Right lung (tissue), 2 donors: ENCODE measurements at regions not wholly inside any gene's neighbourhood (a gene's known extent, or its start where the extent isn't known, plus 50 kb on each side); places are given as distances from the start of the nearest gene placed in this dataset.
"Not testable (repeated sequence)": the region's sequence is repeated elsewhere in the genome, so short reads cannot be mapped to it uniquely, and the experiment has no call there.

ENCODE experiments used
- DNase-seq, 2 donors: peaks; one replicate each; pipeline ENCODE4 v3.0.0-alpha.2; 2013

DNA sequence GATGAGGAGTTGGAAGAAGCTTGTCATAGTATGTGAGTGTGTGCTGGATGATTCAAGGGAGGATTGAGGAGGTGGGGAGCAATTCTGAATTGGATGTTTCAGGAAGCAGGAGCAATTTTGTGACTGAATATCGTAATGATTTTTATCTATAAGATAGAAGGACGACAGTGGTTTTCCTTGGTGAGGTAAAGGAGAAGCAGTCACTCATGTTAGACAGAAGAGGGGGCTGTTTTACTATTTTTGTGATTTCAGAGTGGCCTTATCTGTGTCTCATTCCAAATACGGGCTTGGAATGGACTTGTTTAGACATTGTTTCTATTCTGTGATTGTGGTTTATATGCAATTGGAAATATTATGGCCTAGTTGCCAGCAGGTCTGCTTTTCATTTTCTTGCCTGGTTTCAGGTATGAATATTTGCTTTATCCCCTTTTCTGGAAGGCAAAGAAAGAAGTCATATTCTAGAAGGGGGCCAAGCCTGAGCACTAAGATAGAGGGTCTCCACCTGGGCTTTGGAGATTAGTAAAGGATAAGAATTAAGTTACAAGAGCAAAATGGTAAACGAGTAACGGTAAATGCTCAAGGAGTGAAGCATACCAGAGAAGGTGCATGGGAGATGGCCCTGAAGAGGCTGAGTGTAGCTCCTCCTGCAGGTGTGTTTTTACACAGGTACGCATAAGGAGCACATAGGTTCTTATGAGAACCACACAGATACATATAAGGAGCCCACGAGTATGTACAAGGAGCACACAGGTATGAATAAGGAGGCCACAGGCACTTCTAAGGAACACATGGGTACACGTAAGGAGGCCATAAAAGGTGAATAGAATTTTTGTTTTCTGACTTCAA, 124.6 kb upstream of the KCNAB1 start:
- no peak for DNase-seq

DNA sequence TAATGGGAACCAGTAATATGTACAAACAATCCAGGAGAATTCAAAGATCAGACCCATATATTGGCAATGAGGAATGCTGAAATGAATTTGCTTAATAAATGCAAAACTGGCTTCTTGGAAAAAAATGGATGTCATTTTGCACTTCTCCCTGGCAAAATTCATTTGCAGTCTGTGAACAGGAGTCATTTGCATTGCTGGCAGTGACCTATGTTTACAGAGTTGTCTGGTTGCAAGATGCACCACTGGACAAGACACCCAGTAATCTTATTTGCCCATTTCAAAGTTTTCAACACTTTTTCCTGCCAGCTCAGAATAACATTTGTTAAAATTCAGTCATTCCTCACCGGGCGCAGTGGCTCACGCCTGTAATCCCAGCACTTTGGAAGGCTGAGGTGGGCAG, 123.5 kb upstream of the KCNAB1 start:
- DNase-seq: no peak

DNA sequence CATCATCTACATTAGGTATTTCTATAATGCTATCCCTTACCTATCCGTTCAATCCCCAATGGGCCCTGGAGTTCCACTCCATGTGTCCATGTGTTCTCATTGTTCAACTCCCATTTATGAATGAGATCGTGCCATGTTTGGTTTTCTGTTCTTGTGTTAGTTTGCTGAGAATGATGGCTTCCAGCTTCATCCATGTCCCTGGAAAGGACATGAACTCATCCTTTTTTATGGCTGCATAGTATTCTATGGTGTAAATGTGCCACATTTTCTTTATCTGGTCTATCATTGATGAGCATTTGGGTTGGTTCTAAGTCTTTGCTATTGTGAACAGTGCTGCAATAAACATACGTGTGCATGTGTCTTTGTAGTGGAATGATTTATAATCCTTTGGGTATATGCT, 122.2 kb upstream of the KCNAB1 start:
- DNase-seq: not testable (repeated sequence)

DNA sequence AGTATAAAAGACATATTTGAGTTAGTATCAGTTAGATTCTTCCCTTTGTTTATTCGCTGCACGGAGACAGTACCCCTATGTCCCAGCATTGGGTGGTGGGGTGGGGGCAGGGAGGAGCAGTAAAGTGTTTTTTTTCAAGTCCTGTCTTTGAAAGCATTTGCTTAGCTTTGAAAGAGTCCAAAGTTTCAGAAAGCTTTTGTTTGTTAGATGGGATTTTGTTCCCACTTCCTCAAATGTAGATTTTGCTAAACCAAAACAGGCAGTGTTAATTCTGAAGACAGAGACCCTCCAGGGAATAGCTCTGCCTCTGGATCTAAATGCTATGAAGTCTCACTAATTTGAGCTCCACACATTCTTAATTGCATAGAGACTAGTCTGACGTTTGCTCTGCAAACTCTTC, 114.6 kb upstream of the KCNAB1 start:
- no peak for DNase-seq

DNA sequence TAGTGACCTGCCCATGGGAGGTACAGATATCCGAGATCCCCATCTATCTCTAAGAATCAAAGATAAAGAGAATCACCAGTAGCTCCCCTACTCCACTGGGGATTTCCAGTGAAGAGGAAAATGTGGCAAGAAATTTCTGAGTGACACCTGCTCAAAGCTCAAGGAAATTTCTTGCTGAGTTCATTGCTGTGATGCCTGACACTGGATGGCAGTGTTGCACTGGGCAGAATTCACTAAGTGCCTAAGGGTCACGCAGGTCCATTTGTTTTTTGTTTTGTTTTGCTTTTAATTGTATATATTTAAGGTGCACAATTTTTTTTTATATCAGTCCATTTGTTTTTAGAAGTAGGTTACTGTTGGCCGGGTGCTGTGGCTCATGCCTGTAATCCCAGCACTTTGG, 109.5 kb upstream of the KCNAB1 start:
- no peak for DNase-seq

DNA sequence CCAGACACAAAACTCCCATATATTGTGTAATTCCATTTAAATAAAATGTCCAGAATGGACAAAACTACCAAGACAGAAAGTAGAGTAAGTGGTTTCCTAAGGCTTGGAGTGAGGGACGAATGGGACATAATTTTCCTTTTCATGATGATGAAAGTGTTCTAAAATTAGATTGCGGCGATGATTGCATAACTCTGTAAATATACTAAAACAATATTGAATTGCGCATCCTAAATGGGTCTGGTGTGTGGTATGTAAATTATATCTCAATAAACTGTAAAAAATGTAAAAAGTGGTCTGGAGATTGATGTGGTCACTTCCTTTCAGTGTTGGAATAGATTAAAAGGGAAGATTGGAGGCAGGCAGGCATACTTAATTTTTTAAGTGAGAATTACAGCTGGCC, 105.9 kb upstream of the KCNAB1 start:
- DNase-seq: no peak

DNA sequence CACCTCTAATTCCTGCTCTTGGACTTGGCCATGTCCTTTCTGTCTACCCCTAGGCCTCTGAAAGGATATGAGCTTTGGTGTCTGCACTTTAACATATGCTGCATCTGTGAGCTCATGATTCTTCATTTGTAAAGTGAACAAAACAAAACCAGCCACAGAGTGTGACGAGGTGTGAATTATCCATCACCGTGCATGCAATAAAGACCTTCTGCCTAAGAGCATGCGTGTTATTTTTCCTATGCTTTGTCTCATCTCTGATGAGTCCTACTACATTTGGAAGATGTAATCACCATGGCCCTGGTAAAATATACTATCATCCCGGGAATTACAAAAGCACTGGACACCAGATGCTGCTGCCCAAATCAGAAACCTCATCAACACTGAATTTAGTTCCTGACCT, 103.5 kb upstream of the KCNAB1 start:
- DNase-seq: no peak

DNA sequence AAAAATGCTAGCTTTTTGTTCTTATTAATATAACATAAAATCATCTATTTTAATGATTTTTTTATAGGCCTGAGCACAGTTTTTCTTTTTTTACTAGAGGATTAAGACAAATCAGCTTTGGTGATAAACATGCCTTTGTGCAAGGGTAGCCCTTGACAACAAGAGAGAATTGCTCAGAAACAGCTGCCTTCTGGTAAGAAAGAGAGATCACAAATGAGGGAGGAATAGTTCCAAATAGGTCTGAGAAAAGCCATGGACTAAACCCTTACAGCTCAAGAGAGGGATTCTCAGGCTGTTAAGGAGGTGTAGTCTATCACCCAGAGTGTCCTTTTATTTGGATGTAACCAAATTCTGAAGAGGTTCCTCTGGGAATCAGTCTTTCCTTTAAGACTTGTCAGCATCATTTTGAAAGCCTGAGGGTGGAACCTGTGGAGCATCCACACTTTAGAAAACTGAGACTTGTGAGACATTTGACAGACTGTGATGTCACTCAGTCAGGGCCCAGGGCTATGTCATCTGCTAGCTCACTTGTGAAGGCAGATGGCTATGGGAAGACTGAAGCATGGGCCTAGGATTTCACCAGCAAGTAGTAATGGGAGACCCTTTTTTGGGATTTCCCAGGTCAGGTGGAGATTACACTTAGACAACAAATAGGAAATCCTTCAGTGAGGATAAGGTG, 102.9 kb upstream of the KCNAB1 start:
- DNase-seq: no peak

DNA sequence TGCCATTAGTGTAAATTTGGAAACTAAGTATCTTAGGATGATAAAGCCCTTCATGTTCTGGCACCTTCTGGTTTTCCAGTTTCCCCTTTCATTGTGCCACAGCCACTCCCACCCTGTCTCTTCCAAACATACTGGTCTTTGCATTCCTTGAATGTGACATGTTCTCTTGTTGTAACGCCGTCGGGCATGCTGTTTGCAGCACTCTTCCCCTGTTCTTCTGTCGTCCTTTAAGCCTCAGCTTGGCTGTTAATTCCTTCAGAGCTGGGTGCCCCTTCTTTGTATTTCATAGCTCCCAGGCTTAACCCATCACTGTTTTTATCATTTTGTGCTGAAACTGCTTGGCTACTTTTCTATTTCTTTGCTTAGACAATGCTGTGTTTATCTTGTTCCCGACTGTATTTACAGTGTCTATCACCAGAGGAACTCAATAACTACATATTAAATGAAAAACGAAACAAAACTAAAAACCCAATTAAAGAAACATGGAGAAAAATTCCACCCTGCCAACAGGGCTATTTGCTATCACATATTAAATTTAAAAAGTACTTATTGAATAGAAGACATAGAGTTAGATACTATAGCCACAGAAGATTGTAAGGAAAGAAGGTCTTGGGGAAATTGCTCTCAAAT, 95.4 kb upstream of the KCNAB1 start:
- DNase-seq: peak in 1 of 2 donors; percentile 4

DNA sequence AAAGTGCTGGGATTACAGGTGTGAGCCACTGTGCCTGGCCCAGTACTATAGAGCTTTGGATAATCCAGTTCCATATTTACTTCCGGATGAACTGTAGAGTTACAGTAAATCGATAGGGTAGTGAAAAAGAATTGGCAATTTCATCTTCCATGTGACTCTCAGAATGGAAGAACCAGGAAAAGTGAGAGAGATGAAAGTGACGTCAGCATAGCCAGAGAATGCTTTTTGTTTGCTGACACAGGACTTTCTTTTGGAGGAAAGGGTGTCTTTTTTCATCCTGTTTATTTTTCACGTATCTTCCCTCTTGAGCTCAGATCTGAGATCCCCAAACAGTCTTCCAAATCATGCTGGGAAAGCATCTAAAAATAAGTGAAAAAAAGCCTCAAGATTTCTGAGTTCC, 91.2 kb upstream of the KCNAB1 start:
- no peak for DNase-seq

DNA sequence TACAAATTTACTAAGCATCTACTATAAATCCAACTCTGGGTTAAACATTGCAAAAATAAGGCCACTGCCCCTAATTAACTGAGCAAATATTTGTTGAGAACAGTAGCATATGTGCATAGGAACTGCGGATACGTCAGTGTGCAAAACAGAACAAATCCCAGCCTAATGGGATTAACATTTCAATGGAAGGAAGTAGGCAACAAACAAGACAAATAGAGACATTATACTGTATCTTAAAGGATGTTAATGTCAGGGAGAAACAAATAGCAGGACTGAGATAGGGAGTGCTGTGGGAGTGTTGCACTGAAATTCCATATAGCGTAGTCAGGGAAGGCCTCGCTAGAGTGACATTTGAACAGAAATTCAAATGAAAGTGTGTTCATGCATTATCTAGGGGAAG, 89.7 kb upstream of the KCNAB1 start:
- DNase-seq: no peak

DNA sequence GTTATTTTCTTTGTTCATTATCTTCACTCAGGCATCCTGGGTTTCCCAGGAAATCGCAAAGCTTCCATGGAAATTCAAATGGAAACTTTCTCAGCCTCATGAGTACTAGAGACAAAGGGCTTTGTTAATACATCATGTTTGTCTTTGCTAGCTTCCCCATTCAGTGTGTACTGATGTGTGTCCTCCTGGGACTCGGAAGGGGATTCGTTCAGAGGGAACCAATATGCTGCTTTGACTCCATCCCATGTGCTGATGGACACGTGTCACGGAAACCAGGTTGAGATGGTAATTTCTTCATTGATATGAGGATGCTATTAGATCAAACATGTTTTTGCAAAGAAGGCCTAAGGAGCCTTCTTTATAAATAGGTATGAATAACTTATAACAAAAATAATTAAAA, 87.0 kb upstream of the KCNAB1 start:
- no peak for DNase-seq

DNA sequence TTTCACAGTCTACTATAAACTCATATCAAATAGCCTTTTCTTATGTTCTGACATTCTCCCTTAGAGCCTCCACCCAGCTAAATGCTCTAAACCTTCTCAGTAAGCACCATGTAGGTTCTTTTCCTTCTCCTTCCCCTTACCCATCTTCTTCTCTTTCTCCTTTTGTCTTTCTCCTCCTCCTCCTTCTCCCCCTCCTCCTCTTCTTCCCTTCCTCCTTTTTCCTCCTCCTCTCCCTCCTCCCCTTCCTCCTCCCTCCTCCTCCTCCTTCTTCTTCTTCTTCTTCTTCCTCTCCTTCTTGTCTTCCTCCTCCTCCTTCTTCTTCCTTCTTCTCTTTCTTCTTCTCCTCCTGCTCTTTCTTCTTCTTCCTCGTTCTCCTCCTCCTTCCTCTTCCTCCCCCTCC, 85.2 kb upstream of the KCNAB1 start:
- DNase-seq: no peak

DNA sequence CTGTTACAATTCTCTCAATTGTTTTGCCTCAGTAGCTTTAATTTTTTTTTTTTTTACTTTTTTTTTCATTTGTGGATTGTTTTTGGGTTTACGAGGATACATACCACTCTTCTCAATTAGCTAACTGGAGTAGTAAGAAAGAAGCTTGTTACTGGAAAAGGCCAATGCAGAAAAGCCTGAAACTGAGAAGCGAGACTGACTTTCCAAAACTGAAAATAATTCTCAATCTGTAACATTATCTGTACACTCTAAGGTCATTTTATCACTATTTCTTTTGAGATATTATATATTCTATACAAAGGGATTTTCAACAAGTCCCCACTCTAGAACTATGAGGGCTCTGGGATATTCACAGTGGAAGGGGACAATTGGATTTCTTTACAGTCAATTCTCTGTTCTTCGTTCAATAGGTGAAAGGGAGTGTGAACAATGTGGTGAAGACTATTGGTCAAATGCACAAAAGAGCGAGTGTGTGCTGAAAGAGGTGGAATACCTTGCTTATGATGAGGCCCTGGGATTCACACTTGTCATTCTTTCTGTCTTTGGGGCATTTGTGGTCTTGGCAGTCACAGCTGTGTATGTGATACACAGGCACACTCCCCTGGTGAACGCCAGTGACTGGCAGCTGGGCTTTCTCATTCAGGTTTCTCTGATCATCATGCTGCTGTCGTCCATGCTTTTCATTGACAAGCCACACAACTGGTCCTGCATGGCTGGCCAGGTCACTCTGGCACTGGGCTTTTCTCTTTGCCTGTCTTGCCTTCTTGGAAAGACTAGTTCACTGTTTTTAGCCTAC, 83.9 kb upstream of the KCNAB1 start:
- no peak for DNase-seq

DNA sequence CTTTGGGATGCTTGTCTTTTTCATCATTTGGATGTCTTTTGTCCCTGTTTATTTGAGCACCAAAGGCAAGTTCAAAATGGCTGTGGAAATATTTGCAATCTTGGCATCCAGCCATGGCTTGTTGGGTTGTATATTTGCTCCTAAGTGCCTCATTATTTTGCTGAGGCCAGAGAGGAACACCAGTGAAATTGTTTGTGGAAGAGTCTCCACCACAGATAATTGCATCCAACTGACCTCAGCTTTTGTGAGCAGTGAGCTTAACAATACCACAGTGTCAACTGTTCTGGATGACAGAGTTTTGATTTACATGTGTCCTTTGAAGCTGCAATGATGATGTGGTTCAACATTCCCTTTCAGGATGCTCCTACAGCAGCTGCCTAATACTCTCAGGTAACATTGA, 83.0 kb upstream of the KCNAB1 start:
- DNase-seq: no peak

DNA sequence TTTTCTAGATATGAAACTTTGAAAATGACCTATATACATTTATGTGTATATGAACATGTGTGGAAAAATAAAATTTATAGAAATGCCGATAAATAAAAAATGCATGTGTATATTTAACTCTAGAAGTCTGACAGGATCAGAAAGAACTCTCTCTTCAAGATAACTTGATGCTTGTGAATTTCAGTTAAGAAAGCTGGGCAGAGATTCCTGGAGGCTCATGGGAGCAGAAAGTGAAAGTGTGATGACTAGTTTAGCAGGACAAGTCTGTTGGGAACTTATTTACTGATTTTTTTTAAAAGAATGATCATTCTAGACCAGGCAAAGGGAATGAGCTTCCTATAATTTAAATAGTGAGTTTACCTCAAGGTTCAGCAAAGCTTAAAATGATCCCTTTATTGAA, 81.5 kb upstream of the KCNAB1 start:
- DNase-seq: no peak

DNA sequence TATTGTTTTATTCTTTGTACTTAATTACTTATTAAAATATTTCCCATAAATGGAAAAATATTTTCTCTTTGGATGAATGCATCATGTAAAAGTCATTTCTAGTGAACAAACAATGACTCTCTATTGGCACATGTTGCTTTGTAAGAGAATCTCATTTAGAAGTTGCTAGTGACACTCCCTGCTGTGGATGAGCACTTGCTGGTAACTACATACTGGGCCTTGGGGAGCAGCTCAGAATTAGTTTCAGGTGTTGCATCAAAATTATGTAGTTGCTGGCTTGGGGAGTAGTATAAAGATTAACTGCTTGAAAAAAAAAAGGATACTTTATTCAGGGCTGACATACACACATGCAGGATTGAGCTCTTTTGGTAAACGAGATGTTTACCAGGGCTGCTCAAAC, 80.3 kb upstream of the KCNAB1 start:
- no peak for DNase-seq

DNA sequence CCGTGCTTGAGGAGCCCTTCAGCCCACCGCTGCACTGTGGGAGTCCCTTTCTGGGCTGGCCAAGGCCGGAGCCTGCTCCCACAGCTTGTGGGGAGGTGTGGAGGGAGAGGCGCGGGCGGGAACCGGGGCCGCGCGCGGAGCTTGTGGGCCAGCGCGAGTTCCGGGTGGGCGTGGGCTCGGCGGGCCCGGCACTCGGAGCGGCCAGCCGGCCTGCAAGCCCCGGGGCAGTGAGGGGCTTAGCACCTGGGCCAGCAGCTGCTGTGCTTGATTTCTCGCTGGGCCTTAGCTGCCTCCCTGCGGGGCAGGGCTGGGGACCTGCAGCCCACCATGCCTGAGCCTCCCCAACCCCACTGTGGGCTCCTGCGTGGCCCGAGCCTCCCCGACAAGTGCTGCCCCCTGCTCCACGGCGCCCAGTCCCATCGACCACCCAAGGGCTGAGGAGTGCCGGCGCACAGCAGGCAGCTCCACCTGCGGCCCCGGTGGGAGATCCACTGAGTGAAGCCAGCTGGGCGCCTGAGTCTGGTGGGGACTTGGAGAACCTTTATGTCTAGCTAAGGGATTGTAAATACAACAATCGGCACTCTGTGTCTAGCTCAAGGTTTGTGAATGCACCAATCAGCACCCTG, 79.0 kb upstream of the KCNAB1 start:
- DNase-seq: not testable (repeated sequence)

DNA sequence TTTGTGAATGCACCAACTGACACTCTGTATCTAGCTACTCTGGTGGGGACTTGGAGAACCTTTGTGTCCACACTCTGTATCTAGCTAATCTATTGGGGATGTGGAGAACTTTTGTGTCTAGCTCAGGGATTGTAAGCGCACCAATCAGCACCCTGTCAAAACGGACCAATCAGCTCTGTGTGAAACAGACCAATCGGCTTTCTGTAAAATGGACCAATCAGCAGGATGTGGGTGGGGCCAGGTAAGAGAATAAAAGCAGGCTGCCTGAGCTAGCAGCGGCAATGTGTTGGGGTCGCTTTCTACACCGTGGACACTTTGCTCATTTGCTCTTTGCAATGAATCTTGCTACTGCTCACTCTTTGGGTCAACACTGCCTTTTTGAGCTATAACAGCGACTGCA, 78.5 kb upstream of the KCNAB1 start:
- not testable (repeated sequence) for DNase-seq

DNA sequence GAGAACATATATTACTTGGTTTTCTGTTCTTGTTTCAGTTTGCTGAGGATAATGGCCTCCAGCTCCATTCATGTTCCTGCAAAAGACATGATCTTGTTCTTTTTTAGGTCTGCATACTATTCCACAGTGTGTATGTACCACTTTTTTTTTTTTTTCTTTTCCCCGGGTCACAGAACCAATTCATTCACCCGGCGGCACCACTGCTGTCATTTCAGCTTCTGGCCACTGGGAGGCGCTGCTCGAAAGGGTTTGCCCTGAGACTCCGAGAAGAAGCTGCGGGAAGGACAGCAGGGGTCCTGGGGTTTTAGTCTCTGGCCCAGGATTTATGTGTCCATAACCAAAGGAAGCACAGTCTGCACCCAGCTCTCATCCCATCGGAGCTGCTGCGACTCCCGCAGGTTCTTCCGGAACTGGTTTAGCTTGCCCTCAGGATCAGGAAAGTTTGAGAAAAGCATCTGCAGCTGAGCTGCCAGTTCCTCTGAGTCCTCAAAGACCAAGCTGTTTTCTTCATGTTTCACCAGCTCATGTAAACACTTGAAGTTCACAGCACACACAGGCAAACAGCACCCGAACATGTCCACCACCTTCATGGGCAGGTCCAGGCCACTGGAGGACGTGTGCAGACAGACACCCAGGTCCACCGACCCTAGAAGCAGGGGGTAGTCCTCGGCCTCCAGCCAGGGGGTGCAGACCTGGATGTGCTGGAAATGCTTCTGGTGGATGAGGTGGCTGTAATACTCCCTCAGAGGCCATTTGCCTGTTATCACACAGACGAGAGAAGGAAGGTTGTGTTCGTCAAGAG, 76.3 kb upstream of the KCNAB1 start:
- DNase-seq: not testable (repeated sequence)

DNA sequence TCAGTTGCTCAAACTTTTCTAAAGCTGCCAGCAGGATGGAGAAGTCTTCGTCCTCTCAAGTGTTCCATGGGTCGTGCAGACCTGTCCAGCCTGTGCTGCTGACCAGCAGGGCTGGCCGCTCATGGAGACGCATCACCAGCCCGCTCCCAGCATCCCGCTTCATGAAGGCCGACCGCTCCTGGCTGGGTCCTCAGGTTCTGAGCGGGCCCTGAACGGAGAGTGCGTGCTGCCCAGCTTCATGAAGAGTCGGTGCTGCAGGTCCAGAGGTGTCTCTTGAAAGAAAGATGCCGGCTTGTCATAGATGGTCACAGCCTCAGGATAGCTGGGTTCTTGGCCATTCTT, 75.8 kb upstream of the KCNAB1 start:
- DNase-seq: no peak
